Gastroesophageal sphincter (tissue), 3 donors: ENCODE measurements at regions not wholly inside any gene's neighbourhood (a gene's known extent, or its start where the extent isn't known, plus 50 kb on each side); places are given as distances from the start of the nearest gene placed in this dataset.

Source experiments
- CTCF ChIP-seq, 4 experiments: fragments of 200-600 bp in 2 of 4; fragments of 450-650 bp in 2 of 4; sonication (generic) in 1 of 4; IDR thresholded peaks; one replicate each; pipeline ENCODE4 v1.5.1; 2017 to 2019; ENCODE audit warnings: antibody characterized with exemption in 4 of 4, mild to moderate bottlenecking in 2 of 4, moderate library complexity in 2 of 4
- EP300 ChIP-seq: sonication (generic); formaldehyde crosslinking; IDR thresholded peaks from one replicate; pipeline ENCODE4 v1.6.1; 2017; ENCODE audit warnings: antibody characterized with exemption, mild to moderate bottlenecking
- POLR2A ChIP-seq, 2 donors: fragments of 450-650 bp; IDR thresholded peaks; one replicate each; pipeline ENCODE4 v1.6.1; 2017; ENCODE audit warnings: antibody characterized with exemption in 2 of 2, mild to moderate bottlenecking in 2 of 2, moderate library complexity in 1 of 2
- POLR2AphosphoS5 ChIP-seq: sonication (generic); formaldehyde crosslinking; IDR thresholded peaks from one replicate; pipeline ENCODE4 v1.6.1; 2017; ENCODE audit warnings: antibody characterized with exemption

GRCh38 chr12:27183342-27183741, 60.7 kb upstream of the STK38L start:
- TF ChIP-seq CTCF (IDR thresholded peaks at IDR 0.05) (no peak), EP300 (no peak), POLR2AphosphoS5 (no peak), POLR2A (IDR thresholded peaks at IDR 0.05) (no peak)
